ENCODE measurements at regions not wholly inside any gene's neighbourhood (a gene's known extent, or its start where the extent isn't known, plus 50 kb on each side); places are given as distances from the start of the nearest gene placed in this dataset.

DNA sequence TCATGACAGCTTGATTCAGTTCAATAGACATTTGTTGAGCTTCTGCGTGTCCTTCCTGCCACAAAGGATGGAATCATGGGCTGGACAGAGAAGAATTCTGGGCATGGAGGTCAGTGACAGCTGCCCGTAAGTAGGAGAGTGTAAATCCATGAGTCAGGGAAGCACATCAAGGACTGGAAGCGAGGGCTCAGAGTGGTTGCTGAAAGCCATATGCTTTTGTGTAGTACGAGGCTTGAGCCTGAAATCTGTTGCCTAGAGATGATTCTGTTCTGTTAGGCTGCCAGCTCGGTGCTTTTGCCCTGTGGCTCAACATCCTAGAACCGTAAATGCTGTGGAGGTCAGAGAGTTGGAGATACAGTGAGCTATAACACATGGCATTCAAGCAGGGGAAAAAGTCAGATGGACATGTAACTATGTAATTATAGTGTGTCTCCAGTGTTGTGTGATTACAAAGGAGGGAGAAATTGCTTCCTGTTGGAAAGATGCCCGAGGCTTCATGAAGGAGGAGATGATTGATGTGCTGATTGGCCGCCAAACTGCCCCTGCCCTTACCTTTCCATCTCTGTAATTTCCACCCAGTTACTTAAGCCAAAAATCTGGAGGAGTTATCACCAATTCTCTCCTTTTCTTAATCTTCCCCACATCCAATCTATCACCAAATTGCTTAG lies 92.8 kb upstream of the CACNA1E start:
- no peak for DNase-seq (ENCODE audit: low read depth in 3 of 3)

DNA sequence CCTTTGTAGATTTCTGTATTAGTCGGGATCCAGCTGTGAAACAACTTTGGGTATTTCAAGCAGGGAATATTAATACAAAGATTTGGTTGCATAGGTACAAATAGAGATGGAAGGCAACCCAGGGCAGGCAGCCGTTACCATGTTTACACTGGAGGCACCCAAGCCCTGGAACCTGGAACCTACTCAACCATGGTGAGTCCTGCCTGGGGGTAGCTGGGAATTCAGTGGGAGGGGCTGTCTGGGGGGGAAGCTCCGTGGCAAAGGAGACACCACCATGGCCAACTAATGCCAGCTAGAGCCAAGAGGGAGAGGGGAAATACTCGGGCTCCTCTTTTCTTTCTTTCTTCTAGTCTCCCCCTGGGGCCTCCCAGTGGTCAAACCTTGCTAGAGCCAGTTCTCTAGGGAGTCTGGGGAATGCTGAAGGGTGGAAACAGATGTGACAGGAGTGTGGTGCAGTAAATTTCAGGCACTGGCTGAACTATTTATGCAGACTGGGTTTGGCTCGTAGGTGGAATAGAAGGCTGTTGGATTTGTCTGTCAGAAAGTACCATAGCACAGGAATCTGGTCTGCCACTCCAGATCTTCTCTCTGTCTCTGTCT lies 91.9 kb upstream of the CACNA1E start:
- no peak for DNase-seq (ENCODE audit: low read depth in 3 of 3)

DNA sequence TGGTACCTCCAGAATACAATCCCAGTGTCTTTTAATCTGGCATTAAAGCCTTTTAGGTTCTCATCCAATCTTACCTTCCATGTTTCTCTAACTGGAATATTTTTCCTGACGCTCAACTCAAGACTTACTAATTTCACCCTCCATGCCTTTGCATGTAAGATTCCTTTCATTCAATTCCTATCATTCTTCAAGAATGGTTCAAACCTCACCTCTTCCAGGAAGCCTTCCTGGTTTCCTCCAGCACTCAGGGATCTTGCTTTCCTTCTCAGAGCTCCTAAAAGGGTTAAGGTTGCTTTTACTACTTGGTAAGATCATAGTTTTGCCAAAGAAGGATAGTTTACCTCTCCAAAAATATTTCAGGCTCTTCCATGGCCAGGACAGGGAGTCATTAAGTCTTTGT lies 91.2 kb upstream of the CACNA1E start:
- DNase-seq (ENCODE audit: low read depth in 3 of 3), result no peak

DNA sequence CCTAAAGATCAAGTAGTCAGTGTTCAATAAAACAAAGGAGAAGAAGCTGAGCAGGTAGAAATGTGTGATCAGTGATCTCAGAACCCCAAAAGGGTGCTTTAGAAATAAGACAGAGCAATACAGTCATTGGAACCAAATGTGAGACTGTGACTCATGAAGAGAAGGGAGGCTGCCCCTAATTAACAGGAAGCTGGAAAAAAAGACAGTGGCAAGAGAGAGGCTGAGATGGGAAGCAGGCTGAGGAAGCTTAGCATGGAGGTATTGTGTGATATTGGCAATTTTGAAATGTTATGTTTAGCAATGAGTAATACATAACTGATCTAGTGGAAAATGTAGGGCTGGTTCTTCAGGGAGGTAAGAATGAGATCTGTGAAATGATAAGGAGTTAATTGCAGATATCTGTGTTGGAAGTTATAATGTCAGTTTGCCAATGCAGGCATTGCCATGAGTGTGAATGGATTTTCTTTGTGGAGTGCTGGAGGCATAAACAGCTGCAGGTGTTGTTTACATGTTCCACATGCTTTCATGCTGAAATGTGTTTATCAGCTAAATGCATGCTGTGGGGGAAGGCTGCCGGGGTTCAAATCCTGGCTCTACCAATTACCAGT lies 90.6 kb upstream of the CACNA1E start:
- DNase-seq (ENCODE audit: low read depth in 3 of 3), result no peak

DNA sequence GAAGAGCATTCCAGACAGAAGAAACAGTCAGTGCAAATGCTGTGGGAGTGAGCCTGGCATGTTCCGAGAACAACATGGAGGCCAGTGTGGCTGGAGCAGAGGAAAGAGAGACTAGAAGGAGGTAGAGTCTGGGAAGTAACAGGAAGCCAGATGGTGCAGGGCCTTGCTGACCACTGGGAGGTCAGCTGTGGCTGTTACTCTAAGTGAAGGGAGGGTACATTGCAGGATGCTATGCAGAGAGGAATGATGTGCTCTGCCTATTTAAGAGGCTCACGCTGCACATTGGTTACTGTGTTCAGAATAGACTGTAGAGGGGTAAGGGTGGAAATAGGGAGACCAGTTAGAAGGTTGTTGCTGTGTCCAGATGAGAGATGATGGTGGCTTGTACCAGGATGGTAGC lies 88.6 kb upstream of the CACNA1E start:
- no peak for DNase-seq (ENCODE audit: low read depth in 3 of 3)

DNA sequence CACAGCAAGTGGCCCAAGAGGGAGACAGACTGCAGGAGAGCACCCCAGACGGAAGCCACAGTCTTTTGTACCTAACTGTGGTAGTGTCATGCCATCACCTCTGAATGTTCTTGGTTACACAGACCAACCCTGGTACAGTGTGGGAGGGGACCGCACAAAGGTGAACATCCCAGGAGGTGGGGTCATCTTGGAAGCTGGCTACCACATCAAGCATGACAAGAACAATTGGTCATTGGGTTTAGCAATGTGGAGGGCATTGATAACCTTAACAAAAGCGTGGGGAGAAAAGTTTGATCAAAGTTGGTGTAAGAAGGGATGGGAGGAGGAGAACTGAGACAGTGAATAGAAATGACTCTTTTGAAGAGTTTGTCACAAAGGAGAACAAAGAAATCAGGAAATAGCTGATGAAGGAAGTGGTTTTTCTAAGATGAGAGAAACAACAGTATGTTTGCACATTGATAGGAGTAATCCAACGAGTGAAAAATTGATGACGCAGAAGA lies 87.1 kb upstream of the CACNA1E start:
- DNase-seq (ENCODE audit: low read depth in 3 of 3), result peak in 2 of 3 donors; percentile 27 to 41

DNA sequence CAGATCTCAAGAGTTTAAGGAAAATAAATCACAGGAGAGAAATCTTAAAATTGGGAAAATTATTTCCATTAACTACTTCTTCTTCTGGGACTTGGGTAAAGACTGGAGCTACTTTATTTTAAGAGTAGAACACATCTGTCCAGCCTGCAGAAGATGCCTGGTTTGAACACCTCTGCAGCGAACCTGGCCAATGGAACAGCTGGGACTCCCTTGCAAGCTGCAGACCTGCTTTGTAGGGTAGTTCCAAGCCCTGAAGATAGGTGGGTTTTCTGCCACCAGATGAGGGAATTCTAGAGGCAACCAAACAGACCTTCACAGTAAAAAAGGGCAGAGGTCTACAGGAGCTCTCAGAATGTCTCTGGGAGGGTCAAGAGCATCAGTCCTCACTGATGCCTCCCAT lies 86.5 kb upstream of the CACNA1E start:
- DNase-seq (ENCODE audit: low read depth in 3 of 3), result no peak

DNA sequence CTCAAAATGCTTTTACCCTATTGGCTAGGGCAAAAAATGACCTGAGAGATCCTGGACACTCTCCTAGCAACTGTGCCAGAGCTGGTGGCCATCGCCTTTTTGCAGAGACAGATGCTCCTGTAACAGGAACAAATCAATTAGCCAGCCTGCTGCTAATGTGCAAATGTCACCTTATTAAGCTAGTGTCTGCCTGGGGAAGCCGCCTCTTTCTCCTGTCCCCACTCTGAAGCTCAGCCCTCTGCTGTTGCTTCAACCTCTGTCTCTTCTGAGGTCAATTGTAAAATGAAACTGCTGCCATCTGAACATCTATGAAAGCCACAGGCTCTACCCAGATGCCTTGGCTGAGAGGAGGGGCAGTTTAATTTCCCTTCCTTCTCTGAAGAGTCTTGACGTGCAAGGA lies 85.5 kb upstream of the CACNA1E start:
- no peak for DNase-seq (ENCODE audit: low read depth in 3 of 3)

DNA sequence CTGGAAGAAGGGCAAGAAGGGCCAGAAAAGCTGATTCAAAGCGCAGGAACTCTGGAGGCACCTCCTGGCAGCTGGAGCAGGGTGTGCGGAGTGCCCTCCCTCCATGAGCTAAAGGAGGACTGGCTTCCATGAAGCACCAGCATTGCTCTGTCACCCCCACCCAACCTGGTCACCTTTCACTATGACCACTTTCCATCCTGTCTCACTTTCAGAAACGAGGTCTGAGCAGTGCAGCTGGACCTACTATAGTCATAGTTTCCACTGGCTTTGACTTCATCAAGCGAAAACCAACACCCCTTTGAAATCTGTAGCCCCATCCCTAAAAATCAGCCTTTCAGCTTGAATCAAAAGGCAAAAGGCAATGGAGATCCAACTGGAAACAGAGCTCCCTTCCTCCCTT lies 84.8 kb upstream of the CACNA1E start:
- DNase-seq (ENCODE audit: low read depth in 3 of 3), result peak in 2 of 3 donors; percentile 13

DNA sequence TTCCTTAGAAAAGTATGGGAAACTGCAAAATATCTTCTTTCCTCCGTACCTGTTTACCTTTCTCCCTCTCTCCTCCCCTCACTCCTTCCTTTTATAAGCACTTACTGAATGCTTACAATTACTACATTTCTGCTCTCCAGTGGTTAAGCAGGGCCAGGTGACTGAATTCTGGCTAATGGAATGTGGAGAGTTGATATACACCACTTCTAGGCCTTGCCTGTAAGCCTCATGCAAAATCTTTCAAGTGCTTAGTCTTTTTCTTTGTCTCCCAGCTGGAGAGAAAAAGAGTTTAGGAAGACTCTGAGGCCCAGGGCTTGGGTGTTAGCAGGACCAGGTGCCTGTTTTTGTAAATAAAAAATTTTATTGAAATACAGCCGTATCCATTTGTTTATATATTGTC lies 77.7 kb upstream of the CACNA1E start:
- DNase-seq (ENCODE audit: low read depth in 3 of 3), result no peak

DNA sequence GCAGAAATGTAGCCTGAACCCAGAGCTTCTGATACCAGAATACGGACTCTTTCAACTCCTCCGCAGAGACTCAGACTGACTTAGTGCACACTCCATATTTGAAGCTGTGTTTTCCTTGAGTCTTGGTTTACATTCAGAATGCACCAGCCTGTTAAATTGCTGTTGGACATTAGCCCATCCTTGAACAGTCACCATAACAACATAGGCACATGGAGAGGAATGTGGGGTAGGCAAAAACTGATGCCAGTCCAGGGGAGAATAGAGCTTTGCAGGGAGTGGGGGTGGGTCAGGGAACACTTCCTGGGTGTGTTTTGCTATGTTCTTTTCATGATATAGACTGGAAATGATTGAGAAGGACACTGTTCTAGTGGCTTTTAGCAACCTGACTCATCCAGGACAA lies 76.3 kb upstream of the CACNA1E start:
- no peak for DNase-seq (ENCODE audit: low read depth in 3 of 3)

DNA sequence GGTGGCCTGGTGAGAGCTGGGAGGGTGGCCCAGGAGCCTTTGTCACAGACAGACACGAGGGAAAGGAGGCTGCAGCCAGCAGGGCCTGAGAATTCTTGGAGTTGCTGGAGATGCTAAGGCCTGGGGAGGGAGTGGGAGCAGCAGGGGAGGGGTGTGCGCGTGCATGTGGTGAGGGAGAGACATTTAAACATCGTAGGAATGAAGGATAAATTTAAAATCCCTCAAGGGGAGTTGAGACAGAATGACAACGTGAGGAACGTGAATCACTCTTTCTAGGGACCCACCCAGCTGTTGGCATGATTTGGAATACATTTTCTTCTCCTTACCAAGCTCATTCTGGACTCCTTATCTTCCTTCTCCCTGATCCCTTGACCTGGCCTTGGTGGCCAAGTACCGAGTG lies 73.3 kb upstream of the CACNA1E start:
- DNase-seq (ENCODE audit: low read depth in 3 of 3), result no peak

DNA sequence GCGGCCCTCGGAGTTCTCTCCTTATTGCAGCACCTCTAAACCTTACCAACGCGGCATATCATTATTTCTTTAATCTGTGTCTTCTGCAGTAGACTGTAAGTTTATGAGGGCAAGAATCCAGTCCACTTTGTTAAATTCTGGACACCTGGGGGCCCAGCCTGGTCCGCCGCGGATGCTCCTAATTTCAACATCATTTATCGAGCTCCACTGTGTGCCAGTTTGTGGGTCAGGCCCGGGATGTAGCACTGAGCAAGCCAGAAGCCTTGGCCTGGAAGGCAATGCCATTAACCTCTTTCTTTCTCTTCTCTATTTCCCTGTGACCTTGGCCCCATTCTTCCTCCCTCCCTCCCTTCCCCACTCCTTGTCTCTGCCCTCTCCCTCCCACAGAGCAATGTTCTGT lies 70.6 kb upstream of the CACNA1E start:
- no peak for DNase-seq (ENCODE audit: low read depth in 3 of 3)

DNA sequence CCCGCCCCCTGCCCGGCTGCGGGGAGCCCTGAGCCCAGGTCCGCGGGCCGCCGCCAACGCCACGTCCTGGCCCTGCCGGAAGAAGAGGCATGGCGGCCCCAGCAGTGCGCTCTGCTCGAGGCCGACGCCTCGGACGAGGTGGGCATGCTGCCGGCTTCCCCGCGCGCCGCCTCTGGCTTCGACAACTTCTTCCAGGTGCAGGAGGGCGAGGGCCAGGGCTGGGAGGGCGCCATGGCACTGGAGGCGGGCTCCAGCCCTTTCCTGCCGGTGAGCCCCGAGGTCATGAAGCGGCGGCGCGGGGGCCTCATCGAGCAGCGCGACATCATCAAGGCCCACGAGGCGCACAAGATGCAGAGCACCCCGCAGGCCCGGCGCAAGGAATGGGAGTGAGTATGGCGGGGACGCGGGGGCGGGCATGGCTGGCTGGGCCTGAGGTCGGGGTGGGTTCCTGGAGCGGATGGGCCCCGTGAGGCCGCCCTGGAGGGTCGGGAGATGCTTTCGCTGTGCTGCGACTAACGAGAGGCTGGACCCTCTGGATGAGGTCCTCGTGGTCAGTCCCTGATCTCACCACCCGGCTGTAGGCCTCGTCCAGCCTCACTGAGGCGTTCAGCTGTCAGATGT lies 70.0 kb upstream of the CACNA1E start:
- no peak for DNase-seq (ENCODE audit: low read depth in 3 of 3)

DNA sequence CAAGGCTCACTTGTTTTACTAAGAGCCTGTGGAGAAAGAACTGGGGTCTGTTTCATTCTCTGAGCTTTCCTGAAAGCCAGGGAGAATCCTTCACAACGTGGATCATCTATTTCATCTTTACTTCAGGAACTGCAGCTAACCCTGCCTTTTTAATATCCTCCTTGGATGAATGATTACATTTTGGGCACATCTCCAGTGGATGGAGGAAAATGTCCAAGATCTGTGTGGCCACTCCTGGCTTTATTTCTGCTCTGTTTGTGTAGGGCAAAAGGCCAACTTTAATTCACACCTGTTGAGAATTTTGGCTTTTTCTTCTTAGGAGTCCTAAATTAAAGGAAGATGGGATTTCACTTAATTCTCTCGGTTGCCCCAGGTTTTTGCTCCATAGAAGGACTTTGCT lies 69.5 kb upstream of the CACNA1E start:
- no peak for DNase-seq (ENCODE audit: low read depth in 3 of 3)

DNA sequence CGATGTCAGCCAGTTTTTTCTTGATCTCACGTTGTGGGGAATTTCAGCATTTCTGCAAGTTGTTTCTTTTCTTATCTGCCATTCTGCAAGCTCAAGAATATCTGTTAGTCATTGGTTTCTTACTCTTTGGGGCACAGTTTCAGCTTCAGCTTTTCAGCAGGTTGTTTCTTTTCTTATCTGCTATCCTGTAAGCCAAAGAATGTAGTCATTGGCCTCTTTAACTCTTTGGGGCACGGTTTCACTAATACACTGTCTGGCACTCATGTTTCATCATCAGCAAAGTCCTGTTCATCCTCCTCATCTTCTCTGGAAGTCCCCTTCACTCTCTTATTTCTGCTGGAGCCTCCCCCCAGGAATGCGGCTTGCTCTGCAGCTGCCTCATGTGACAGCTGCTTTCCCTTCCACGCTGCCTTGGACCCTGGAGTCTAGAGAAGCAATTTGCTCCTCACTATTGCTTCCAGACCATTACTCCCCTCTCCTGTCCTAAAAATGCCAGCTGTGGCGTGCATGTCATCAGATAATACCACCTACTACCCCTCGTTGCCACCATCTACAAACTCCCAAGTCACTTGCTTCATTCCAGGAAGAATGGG lies 67.0 kb upstream of the CACNA1E start:
- DNase-seq (ENCODE audit: low read depth in 3 of 3), result no peak

DNA sequence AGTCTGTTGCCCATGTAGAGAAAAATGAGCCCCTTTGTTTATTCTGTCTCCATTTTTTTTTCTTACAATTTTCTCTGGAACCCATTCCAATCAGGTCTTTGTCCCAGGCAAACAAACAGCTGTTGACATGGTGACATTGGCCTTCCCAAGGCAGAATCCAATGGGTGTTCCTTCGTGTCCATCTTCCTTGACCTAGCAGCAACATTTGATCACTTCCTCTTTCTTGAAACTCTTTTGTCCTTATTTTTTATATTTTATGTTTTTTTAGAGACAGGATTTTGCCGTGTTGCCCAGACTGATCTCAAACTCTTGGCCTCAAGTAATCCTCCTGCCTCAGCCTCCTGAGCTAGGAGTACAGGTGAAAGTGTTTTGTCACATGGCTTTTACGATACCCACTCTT lies 65.4 kb upstream of the CACNA1E start:
- no peak for DNase-seq (ENCODE audit: low read depth in 3 of 3)

DNA sequence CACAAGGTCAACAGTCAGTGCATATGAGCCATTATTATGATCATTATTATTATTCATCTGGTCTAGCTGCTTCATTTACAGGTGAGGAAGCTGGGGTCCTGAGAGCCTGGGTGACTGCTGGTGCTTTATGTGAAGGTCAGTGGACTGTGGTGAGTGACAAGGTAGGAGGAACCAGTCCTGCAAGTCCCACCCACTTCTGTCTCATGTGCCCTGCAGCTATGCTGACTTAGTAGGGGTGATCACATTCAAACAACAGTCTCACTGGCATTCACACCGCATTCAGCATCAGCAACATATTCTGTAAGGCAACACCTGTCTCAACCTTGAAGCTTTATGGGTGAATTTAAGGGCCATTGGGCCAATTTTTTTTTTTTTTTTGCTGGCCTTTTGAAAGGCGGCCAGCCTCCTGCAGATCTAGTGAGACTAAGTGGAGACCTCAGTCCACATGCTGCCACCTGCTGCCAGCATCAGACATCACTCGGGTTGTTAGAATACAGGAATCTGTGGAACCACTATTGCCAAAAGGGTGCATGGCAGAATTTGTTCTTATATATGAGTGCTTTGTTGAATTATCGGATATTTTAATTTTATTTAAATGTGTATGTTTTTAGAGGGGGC lies 59.9 kb upstream of the CACNA1E start:
- peak in 2 of 3 donors; percentile 16 to 20 for DNase-seq (ENCODE audit: low read depth in 3 of 3)

DNA sequence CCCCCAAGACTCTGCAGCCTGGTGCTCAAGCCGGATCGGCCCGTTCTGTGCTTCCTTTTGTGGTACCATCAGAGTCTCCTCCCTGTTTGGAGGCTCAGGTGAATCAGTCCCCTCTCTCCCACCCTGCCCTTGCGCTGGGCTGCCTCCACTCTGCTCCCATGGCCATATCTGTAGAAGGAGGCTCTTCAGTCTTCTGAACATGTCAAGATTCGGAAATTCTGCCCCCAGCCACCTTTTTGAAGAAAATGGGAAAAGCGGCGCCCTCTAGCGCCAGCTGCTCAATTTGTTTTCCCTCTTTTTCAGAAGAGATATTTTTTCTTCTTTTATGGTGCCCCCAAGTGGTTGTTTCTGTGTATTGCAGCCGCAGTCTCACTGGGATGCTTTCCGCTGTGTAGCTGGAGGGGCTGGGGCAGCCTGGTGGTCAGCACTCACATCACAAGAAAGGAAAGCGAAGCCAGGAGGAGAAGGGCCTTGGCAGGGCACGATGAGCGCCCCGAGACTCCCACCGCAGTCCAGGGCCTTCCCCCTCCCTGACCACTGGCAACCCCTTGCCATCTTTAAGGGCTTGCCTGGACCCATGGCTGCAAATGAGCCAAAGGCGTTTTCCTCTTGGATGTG lies 58.4 kb upstream of the CACNA1E start:
- DNase-seq (ENCODE audit: low read depth in 3 of 3), result peak; percentile 52 to 74 (median 69)

DNA sequence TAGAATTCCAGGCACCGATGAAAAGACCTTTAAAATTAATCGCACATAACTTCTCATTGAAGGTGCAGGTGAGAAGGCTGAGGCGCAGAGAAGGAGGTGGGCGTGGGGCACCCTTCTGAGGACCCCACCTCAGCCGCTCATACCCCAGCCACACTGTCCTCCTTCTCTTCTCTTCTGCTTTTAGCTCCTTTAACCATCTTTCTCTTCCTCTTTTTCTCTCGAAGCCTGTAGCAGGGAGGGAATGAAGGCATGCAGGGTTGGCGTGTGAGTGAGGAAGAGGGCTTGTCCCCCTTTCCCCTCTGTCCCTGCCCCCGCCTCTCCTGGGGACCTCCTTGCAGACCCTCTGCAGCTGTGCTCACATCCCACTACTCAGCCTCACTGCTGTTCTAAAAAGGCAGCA lies 57.8 kb upstream of the CACNA1E start:
- no peak for DNase-seq (ENCODE audit: low read depth in 3 of 3)

DNA sequence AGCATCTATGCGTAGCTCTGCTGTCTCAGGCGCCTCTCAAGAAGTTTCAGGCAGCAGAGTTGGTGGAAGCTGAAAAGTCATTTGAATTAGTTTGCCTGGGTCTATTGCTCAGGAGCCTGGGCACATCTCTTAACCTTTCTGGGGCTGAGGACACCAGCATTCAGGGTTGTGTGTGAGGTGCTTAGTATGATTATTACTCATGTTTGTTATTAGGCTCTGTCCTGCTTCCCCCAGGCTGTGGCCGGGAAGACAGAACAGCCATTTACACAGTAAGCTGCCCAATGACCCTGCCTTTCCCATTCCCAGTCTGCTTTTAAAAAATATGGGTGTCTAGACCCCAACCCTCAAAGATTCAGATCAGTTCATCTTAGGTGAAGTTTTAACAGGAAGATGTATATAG lies 53.9 kb upstream of the CACNA1E start:
- no peak for DNase-seq (ENCODE audit: low read depth in 3 of 3)
